ENCODE measurements at regions not wholly inside any gene's neighbourhood (a gene's known extent, or its start where the extent isn't known, plus 50 kb on each side); places are given as distances from the start of the nearest gene placed in this dataset.

DNA sequence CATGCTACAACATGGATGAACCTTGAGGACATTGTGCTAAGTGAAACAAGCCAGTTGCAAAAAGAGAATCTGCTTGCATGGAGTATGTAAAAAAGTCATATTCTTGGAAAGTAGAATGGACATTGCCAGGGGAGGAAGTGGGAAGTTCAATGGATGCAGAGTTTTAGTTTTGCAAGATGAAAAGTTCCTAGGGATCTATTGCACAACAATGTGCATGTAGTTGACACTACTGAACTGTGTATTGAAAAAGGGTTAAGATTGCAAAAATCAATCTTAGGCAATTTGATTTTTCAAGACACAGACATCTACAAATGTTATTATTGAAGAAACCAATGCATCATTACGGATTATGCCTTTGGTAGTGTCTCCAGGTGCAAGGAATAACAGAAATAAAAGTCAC is 50.3 kb upstream of the MAGI3 start:
- ChIA-PET POLR2A (no interaction called here), CTCF (no interaction called here)
- TF ChIP-seq, protein P1, sequence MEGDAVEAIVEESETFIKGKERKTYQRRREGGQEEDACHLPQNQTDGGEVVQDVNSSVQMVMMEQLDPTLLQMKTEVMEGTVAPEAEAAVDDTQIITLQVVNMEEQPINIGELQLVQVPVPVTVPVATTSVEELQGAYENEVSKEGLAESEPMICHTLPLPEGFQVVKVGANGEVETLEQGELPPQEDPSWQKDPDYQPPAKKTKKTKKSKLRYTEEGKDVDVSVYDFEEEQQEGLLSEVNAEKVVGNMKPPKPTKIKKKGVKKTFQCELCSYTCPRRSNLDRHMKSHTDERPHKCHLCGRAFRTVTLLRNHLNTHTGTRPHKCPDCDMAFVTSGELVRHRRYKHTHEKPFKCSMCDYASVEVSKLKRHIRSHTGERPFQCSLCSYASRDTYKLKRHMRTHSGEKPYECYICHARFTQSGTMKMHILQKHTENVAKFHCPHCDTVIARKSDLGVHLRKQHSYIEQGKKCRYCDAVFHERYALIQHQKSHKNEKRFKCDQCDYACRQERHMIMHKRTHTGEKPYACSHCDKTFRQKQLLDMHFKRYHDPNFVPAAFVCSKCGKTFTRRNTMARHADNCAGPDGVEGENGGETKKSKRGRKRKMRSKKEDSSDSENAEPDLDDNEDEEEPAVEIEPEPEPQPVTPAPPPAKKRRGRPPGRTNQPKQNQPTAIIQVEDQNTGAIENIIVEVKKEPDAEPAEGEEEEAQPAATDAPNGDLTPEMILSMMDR (IDR thresholded peaks at IDR 0.05; ENCODE audit: insufficient read depth, low read length, missing control alignments): no peak

More for the DNA sequence above, 50.3 kb upstream of the MAGI3 start:
- DNase-seq (ENCODE audit: low read depth, low spot score): no peak
- no peak overlapping the region for H3K4me3 ChIP-seq (ENCODE audit: low read depth, low read length)

All from AG04449 (cell line).